Stimulated activated CD4-positive, alpha-beta T cell treated with anti-CD3 and anti-CD28 coated beads, Interleukin-15, amount 100 ng/mL, for 48 hours (primary cell): ENCODE measurements at regions not wholly inside any gene's neighbourhood (a gene's known extent, or its start where the extent isn't known, plus 50 kb on each side); places are given as distances from the start of the nearest gene placed in this dataset.
A peak's percentile ranks its signal among the peaks of the same experiment; 100 is the strongest.

Source experiments
- DNase-seq, 2 donors: peaks; one replicate each; pipeline ENCODE4 v3.0.0-alpha.2; 2020; ENCODE audit warnings: low read depth in 2 of 2

DNA sequence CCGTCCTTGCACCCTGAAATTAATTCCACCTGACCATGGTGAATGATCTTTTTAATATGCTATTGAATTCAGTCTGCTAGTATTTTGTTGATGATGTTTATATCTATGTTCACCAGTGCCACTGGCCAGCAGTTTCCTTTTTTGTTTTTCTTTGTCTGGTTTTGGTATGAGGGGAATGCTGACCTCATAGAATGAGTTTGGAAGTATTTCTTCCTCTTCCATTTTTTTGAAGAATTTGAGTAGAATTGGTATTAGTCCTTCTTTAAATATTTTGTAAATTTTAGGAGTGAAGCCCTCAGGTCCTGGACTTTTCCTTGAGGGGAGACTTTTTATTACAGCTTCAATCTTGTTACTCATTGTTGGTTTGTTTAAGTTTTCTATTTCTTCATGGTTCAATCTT is 231.6 kb downstream of the MRPL39 start:
- no peak for DNase-seq

GRCh38 chr21:25373126-25374082 is 233.9 kb downstream of the MRPL39 start:
- DNase-seq: no peak

GRCh38 chr21:25371841-25372425 is 235.3 kb downstream of the MRPL39 start:
- no peak for DNase-seq

DNA sequence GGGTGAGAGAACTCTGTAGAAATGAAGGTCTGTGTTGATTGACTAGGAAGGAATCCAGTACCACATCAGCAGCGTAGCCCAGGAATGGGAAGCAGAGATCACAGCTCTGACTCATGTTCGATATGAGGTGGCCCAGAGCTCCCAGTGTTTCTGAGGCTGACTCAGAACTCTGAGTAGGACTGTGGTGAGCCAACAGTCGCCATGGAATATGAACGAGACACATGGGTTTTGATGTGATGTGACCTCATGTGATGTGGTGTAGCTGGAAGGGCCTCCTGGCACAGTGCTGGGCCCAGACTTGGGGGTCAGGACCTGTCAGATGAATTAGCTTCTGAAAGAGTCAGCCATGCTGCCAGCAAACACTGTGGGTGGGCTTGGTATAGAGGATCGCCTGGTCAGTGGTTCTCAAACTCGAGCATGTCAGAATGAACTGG is 237.0 kb downstream of the MRPL39 start:
- DNase-seq: peak; percentile 14 to 22

DNA sequence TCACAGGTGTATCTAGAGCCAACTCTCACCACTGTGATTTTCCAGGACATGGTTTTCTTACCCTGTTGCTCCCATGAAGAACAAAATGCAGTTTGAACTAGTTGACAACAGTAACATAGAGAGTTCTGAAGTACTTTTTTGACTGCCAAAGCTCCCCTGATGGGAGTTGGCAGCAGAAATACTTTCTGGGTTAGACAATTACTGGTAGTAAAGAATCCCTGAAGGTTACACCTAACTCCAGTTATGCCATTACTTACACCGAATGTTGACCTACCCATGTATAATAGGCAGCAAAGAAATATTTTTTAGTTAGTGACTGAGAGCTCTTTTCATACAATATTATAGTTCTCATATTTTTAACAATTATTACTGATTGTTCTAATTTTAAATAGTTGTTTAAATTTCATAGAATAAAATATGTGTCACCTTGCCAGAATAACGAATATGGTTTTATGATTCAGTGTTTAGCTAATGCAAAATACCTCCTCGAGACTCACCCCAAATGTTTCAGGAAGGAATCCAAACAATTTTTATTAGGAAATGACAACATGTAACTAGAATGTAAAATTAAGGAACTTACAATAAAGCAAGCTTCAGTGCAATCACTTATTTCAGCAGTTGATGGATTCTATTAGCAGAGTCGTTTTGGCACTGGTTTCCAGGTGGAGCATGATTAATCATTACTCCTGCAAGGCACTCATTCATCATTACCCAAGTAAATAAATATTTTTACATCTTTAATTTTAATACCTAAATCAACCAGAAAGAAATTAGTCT is 237.6 kb downstream of the MRPL39 start:
- DNase-seq: no peak

- no peak for DNase-seq
Measured at GRCh38 chr21:25368531-25368930, 238.8 kb downstream of the MRPL39 start.

GRCh38 chr21:25366116-25366515 is 241.2 kb downstream of the MRPL39 start:
- no peak for DNase-seq

DNA sequence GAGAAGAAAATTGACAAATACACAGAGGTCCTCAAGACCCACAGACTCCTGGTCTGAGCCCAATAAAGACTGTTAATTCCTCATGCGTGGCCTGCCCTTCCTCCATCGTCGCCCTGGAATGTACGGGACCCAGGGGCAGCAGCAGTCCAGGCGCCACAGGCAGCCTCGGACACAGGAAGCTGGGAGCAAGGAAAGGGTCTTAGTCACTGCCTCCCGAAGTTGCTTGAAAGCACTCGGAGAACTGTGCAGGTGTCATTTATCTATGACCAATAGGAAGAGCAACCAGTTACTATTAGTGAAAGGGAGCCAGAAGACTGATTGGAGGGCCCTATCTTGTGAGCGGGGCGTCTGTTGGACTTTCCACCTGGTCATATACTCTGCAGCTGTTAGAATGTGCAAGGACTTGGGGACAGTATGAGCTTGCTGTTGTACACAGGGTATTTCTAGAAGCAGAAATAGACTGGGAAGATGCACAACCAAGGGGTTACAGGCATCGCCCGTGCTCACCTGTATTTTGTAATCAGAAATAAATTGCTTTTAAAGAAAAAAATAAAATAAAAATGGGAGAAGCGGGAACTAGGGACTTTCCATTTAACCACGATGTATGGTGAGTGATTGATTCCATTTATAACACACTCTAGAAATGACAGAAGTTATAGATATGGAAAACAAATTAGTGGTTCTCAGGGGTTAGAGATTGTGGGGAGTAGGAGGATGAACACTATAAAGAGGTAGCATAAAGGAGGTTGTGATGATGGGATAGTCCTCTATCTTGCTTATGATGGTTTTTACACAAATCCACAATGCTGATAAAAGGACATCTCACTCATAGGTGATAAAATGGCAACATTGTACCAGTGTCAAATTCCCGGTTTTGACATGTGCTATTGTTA is 244.7 kb downstream of the MRPL39 start:
- no peak for DNase-seq

DNA sequence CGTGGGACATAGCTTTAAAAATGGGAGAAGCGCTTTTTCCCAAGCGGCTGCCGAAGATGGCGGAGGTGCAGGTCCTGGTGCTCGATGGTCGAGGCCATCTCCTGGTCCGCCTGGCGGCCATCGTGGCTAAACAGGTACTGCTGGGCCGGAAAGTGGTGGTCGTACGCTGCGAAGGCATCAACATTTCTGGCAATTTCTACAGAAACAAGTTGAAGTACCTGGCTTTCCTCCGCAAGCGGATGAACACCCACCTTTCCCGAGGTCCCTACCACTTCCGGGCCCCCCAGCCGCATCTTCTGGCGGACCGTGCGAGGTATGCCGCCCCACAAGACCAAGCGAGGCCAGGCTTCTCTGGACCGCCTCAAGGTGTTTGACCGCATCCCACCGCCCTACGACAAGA is 245.5 kb downstream of the MRPL39 start:
- no peak for DNase-seq

GRCh38 chr21:25361097-25361496 is 246.2 kb downstream of the MRPL39 start:
- DNase-seq: no peak

DNA sequence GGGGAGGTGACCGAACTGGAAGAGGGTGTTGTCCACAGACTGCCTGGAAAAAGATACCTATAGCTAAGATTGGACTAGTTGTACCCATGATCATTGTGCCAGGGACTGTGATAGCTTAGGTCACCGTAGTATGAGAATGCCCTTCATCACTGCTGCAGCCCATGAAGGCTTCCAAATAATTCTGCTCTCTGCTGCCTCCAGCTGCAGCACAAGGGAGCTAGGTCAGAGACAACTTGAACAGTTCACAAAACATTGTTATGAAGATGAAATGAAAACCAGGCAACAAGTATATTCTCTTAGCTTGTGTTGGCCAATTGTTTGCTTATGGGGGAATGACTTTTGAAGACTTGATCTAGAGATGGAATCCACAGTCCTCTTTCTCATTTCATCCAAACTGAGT is 246.7 kb downstream of the MRPL39 start:
- DNase-seq: no peak

DNA sequence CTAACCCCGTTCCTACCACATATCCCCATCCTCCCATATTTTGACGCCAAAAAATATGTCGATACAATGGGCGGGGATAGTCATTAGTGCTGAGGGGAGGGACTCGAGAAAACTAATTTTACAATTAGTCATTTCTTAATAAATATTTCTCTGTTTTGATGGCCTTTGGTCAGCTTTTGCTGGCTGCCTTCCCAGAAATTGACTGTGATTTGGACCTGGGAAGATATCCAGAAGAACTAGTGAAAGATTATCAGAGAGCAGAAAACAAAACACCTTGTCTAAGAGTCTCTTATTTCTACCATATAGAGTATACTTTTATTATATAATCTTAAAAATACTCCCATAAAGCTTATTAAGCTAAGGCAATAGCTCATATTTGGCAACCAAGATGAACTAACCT is 247.6 kb downstream of the MRPL39 start:
- no peak for DNase-seq

GRCh38 chr21:25350056-25350455 is 257.2 kb downstream of the MRPL39 start:
- peak; percentile 14 to 24 for DNase-seq

GRCh38 chr21:25343774-25344545 is 263.3 kb downstream of the MRPL39 start:
- DNase-seq: no peak

- DNase-seq: no peak
Measured at GRCh38 chr21:25342816-25343215, 264.5 kb downstream of the MRPL39 start.

- no peak for DNase-seq
Measured at GRCh38 chr21:25341981-25342380, 265.3 kb downstream of the MRPL39 start.

DNA sequence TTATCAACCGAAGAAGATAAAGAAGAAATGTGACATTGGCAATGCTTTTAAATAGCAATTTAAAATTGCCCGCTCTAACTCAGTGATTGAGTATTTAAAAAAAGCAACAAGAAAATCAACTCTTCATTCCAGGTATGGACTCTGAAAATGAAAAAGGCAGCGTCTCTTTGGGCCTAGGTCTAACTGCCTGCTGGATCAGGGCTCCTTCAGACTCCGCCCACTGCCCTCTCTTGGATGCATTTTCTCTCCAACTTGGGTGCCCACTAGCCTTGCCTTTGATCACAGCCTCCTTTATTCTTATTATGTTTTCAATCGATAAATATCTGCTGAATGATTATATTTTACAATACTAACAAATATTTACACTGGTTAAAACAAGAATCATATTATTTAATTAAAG is 268.9 kb downstream of the MRPL39 start:
- DNase-seq: no peak

GRCh38 chr21:25334046-25334730 is 273.1 kb downstream of the MRPL39 start:
- DNase-seq: no peak

- DNase-seq: no peak
Measured at GRCh38 chr21:25331286-25331685, 276.0 kb downstream of the MRPL39 start.

- DNase-seq: no peak
Measured at GRCh38 chr21:25330266-25330665, 277.0 kb downstream of the MRPL39 start.
